CD8-positive, alpha-beta memory T cell (primary cell): ENCODE measurements at regions not wholly inside any gene's neighbourhood (a gene's known extent, or its start where the extent isn't known, plus 50 kb on each side); places are given as distances from the start of the nearest gene placed in this dataset.
A peak's percentile ranks its signal among the peaks of the same experiment; 100 is the strongest.

Source experiments
- CTCF ChIA-PET: fragments of 350-600 bp; sonication (Branson Sonifier 250); formaldehyde crosslinking; loops from one replicate; lab custom pipeline; 2021; ENCODE audit warnings: antibody characterized with exemption; lab: Charles Lee
- POLR2A ChIA-PET: fragments of 350-600 bp; sonication (Branson Sonifier 250); formaldehyde crosslinking; loops from one replicate; lab custom pipeline; 2021; ENCODE audit warnings: antibody characterized with exemption; lab: Charles Lee
- DNase-seq, 5 donors: peaks; one replicate each; pipeline versions ENCODE4 v3.0.0 to v3.0.0-alpha.2; 2020 to 2022; ENCODE audit warnings: mixed read lengths in 1 of 5
- H3K27ac ChIP-seq: one replicate; pipeline ENCODE4 v1.7.0; 2013; ENCODE audit warnings: low read depth, mild to moderate bottlenecking, low read length, moderate library complexity
- H3K27me3 ChIP-seq: 2 replicates; pipeline ENCODE4 v1.7.0; 2013; ENCODE audit warnings: low read length, mild to moderate bottlenecking; ENCODE audit not compliant: insufficient read depth, poor library complexity, severe bottlenecking
- H3K36me3 ChIP-seq: 2 replicates; pipeline ENCODE4 v1.7.0; 2013; ENCODE audit warnings: mild to moderate bottlenecking, low read length, moderate library complexity; ENCODE audit not compliant: insufficient read depth
- H3K4me1 ChIP-seq: 2 replicates; pipeline ENCODE4 v1.7.0; 2013; ENCODE audit warnings: mild to moderate bottlenecking, low read length, moderate library complexity; ENCODE audit not compliant: insufficient read depth
- H3K4me3 ChIP-seq: 2 replicates; pipeline ENCODE4 v1.7.0; 2013; ENCODE audit warnings: mild to moderate bottlenecking, low read length
- H3K9me3 ChIP-seq: 2 replicates; pipeline ENCODE4 v1.7.0; 2013; ENCODE audit warnings: mild to moderate bottlenecking, low read length
- H3K27ac Mint-ChIP-seq, 8 donors: one replicate each; pipeline ENCODE4 v1.8.0; 2020 to 2021; ENCODE audit warnings: mixed read lengths in 8 of 8, mild to moderate bottlenecking in 6 of 8, inconsistent platforms in 3 of 8, moderate library complexity in 3 of 8
- H3K27me3 Mint-ChIP-seq, 2 donors: one replicate each; pipeline ENCODE4 v1.8.0; 2020 to 2021; ENCODE audit warnings: mixed read lengths in 2 of 2, mild to moderate bottlenecking in 1 of 2, moderate library complexity in 1 of 2
- H3K36me3 Mint-ChIP-seq, 3 donors: one replicate each; pipeline ENCODE4 v1.8.0; 2020 to 2021; ENCODE audit warnings: mixed read lengths in 3 of 3, inconsistent platforms in 1 of 3, mild to moderate bottlenecking in 1 of 3
- H3K4me1 Mint-ChIP-seq, 3 donors: one replicate each; pipeline ENCODE4 v1.8.0; 2020 to 2021; ENCODE audit warnings: mixed read lengths in 3 of 3, inconsistent platforms in 1 of 3, mild to moderate bottlenecking in 1 of 3
- H3K4me3 Mint-ChIP-seq, 7 donors: one replicate each; pipeline ENCODE4 v1.8.0; 2020 to 2021; ENCODE audit warnings: mixed read lengths in 7 of 7, mild to moderate bottlenecking in 6 of 7, moderate library complexity in 4 of 7, inconsistent platforms in 2 of 7
- H3K9me3 Mint-ChIP-seq, 5 donors: one replicate each; pipeline ENCODE4 v1.8.0; 2020 to 2022; ENCODE audit warnings: mixed read lengths in 5 of 5, mild to moderate bottlenecking in 3 of 5, moderate library complexity in 2 of 5, inconsistent platforms in 1 of 5

DNA sequence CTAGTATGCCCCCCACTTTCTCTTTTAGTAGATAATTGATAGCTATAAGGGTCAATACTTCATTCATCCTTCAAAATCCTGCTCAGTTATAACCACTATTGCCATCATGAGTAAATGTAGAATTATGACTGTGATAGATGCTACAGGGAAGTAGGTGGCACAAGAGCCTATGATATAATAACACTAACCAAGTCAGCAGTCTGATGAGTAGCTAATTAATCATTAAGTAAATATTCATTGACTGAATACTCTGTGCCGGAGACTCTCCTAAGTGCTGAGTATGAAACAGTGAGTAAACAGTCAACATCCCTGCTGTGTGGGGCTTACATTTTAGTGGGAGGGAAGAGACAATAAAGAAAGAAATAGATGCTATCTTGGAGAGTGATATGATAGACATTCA is 430.3 kb upstream of the ZNF462 start:
- no peaks in the 10 kb centered on the region for H3K36me3 ChIP-seq
- no peaks in the 10 kb centered on the region for H3K4me1 Mint-ChIP-seq
- no peaks in the 10 kb centered on the region for H3K4me1 ChIP-seq
- no peak overlapping the region for H3K4me3 Mint-ChIP-seq
- peaks cover 5 to 11% (median 9%) of the 10 kb centered on the region in 5 donors for H3K9me3 Mint-ChIP-seq
- no peaks in the 10 kb centered on the region for H3K27me3 ChIP-seq
- H3K27ac ChIP-seq: no peak overlapping the region
- ChIA-PET CTCF (no interaction called here), POLR2A (no interaction called here)
- H3K36me3 Mint-ChIP-seq: peaks cover 0 to 2% (median 0%) of the 10 kb centered on the region in 3 donors
- H3K4me3 ChIP-seq: no peak overlapping the region
- H3K27me3 Mint-ChIP-seq: no peaks in the 10 kb centered on the region
- no peak for DNase-seq
- H3K27ac Mint-ChIP-seq: no peak overlapping the region
- no peaks in the 10 kb centered on the region for H3K9me3 ChIP-seq

DNA sequence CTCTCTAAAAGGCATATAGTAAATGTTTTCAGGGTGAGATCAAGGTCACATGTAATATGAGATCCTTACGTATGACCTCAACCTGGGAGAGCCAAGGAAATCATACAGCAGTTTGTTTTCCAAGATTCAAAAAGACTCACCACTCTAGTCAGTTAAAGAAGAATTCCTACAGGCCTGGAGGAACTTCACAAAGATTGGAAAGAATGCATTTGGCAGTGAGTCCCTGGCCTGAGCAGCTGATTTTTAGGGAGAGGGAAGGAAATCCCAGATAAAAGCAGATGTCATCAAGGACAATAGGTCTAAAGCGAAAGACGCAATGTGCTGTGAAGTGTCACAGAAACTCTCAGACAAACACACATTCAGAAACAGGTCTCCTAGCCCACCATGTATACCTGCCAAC is 424.0 kb upstream of the ZNF462 start:
- Histone ChIP-seq H3K9me3 (no peaks in the 10 kb centered on the region), H3K27ac (no peak overlapping the region), H3K4me1 (no peaks in the 10 kb centered on the region), H3K27me3 (no peaks in the 10 kb centered on the region), H3K4me3 (no peak overlapping the region), H3K36me3 (no peaks in the 10 kb centered on the region)
- CTCF ChIA-PET: no interaction called here
- Mint-ChIP-seq H3K4me1 (no peaks in the 10 kb centered on the region), H3K36me3 (peaks cover 0 to 2% (median 0%) of the 10 kb centered on the region in 3 donors), H3K27me3 (no peaks in the 10 kb centered on the region), H3K27ac (no peak overlapping the region), H3K4me3 (no peak overlapping the region), H3K9me3 (peaks cover 10 to 26% (median 24%) of the 10 kb centered on the region in 5 donors)
- DNase-seq: no peak
- POLR2A ChIA-PET: no interaction called here

DNA sequence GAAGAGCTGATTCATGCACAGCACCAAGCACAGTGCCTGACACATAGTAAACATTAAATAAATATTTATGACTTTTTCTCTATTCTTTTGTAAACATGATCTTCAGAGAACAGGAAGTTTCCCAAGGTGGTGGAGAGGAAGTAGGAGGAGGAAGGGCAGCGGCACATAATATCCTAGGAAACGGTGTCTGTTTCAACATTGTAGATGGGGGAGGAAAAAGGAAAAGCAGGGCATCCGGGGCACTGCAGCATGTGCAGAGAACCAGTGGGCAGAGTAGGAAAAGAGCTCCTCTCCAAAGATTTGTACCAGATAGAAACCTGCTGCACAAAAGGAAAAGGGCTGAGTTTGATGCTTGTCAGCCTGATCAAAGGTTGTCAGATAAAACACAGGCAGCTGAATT is 421.7 kb upstream of the ZNF462 start:
- H3K27me3 ChIP-seq: no peaks in the 10 kb centered on the region
- H3K27ac Mint-ChIP-seq: no peak overlapping the region
- peaks cover 7 to 28% (median 24%) of the 10 kb centered on the region in 5 donors for H3K9me3 Mint-ChIP-seq
- no peaks in the 10 kb centered on the region for H3K9me3 ChIP-seq
- no peak overlapping the region for H3K27ac ChIP-seq
- H3K4me1 ChIP-seq: no peaks in the 10 kb centered on the region
- no peaks in the 10 kb centered on the region for H3K36me3 ChIP-seq
- no peak for DNase-seq
- H3K36me3 Mint-ChIP-seq: no peaks in the 10 kb centered on the region
- H3K27me3 Mint-ChIP-seq: no peaks in the 10 kb centered on the region
- no peak overlapping the region for H3K4me3 Mint-ChIP-seq
- ChIA-PET CTCF (no interaction called here), POLR2A (no interaction called here)
- no peaks in the 10 kb centered on the region for H3K4me1 Mint-ChIP-seq
- no peak overlapping the region for H3K4me3 ChIP-seq

DNA sequence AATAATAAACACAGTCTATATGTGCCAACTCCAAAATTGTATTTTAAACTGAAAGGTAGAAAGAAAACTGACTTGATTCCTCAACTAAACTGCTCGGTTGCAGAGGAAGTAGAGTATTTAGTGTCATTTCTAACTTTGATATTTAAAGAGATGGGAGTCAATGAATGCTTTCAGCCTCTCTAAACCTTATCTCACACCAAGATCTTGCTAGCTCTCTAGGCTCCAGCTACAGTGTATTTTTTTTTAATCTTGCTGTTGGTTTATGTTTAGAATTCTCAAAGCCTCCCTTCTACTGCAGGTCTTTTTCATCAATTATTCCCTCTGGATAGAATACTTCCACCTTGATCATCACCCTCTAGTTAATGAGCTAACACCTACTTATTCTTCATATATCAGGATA is 419.4 kb upstream of the ZNF462 start:
- Histone ChIP-seq H3K36me3 (no peaks in the 10 kb centered on the region), H3K4me1 (no peaks in the 10 kb centered on the region), H3K27me3 (no peaks in the 10 kb centered on the region), H3K27ac (no peak overlapping the region), H3K4me3 (no peak overlapping the region), H3K9me3 (no peaks in the 10 kb centered on the region)
- CTCF ChIA-PET: no interaction called here
- POLR2A ChIA-PET: no interaction called here
- H3K27me3 Mint-ChIP-seq: no peaks in the 10 kb centered on the region
- H3K4me3 Mint-ChIP-seq: no peak overlapping the region
- H3K36me3 Mint-ChIP-seq: no peaks in the 10 kb centered on the region
- H3K4me1 Mint-ChIP-seq: no peaks in the 10 kb centered on the region
- DNase-seq: no peak
- peaks cover 5 to 27% (median 19%) of the 10 kb centered on the region in 5 donors for H3K9me3 Mint-ChIP-seq
- H3K27ac Mint-ChIP-seq: no peak overlapping the region

DNA sequence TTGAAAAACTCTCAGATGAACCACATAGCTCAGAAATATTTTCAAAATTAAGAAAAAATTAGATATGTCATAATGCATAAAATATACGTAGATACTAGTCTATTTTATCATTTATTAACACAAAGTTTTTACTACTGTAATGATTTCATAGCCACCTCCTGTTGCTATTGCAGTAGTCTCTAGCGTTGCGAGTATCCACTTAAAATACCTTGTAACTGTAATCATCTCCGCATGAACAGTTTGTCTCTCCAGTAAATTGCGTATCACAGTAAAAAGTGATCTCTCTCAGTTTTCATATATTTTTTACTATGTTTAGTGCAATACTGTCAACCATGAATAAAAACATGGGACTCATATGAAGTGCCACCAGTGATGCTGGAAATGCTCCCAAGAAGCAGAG is 417.9 kb upstream of the ZNF462 start:
- no peak overlapping the region for H3K4me3 Mint-ChIP-seq
- CTCF ChIA-PET: no interaction called here
- no peak overlapping the region for H3K27ac Mint-ChIP-seq
- POLR2A ChIA-PET: no interaction called here
- Histone ChIP-seq H3K27me3 (no peaks in the 10 kb centered on the region), H3K4me3 (no peak overlapping the region), H3K9me3 (no peaks in the 10 kb centered on the region), H3K36me3 (no peaks in the 10 kb centered on the region), H3K4me1 (no peaks in the 10 kb centered on the region), H3K27ac (no peak overlapping the region)
- no peaks in the 10 kb centered on the region for H3K36me3 Mint-ChIP-seq
- peaks cover 3 to 25% (median 13%) of the 10 kb centered on the region in 5 donors for H3K9me3 Mint-ChIP-seq
- H3K27me3 Mint-ChIP-seq: no peaks in the 10 kb centered on the region
- DNase-seq: no peak
- H3K4me1 Mint-ChIP-seq: no peaks in the 10 kb centered on the region

DNA sequence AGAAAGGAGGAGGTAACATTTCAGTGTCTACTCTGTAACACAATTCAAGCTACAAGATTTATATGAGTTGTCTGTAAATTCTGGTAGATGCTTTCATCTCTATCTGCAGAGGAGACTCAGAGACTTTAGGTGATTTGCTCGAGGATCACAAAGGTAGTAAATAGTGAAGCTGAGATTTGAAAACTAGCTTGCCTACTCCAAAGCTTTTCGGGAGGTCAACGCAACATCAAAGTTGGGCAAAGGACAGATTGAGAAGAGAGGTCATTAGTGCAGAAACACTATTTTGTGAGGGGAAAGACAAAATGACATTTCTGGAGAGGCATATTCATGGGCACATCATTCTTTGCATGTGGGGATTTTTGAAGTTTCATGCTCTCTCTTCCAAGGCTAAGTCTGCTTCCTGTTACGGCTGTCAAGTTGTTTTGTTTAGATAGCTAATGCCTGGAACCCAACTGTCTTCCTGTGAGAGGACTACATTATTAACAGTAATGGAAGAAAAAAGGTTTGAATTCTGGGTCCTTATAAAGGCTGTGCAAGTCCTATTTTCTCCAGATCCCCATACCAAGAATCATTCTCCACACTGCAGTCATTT is 413.5 kb upstream of the ZNF462 start:
- Histone ChIP-seq H3K9me3 (no peaks in the 10 kb centered on the region), H3K36me3 (no peaks in the 10 kb centered on the region), H3K4me3 (no peak overlapping the region), H3K4me1 (no peaks in the 10 kb centered on the region), H3K27me3 (no peaks in the 10 kb centered on the region), H3K27ac (no peak overlapping the region)
- no peaks in the 10 kb centered on the region for H3K36me3 Mint-ChIP-seq
- peak overlapping the region in 1 of 8 donors; percentile 34 for H3K27ac Mint-ChIP-seq
- H3K4me3 Mint-ChIP-seq: no peak overlapping the region
- peaks cover 0 to 16% (median 3%) of the 10 kb centered on the region in 5 donors for H3K9me3 Mint-ChIP-seq
- no peak for DNase-seq
- ChIA-PET POLR2A (no interaction called here), CTCF (no interaction called here)
- H3K27me3 Mint-ChIP-seq: no peaks in the 10 kb centered on the region
- no peaks in the 10 kb centered on the region for H3K4me1 Mint-ChIP-seq

DNA sequence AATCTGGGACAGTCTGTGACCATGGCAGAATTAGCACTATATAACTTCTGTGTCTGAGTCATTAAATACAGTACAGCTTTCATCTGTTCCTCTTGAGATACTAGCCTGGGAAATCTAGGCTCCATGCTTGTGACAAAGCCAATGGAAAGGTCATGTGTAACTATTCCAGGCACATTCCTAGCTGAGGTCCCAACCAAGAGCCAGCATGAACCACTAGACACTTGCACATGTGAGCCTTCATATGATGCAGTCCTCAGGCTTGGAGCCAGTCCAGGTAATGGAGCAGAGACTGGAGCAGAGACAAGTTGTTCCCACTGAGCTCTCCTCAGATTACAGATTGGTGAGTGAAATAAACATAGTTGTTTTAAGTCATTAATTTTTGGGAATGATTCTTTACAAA is 412.4 kb upstream of the ZNF462 start:
- no peak for DNase-seq
- no peaks in the 10 kb centered on the region for H3K27me3 Mint-ChIP-seq
- peaks cover 0 to 11% (median 3%) of the 10 kb centered on the region in 5 donors for H3K9me3 Mint-ChIP-seq
- no peak overlapping the region for H3K4me3 Mint-ChIP-seq
- no peaks in the 10 kb centered on the region for H3K36me3 Mint-ChIP-seq
- H3K4me1 Mint-ChIP-seq: no peaks in the 10 kb centered on the region
- POLR2A ChIA-PET: no interaction called here
- no peak overlapping the region for H3K27ac Mint-ChIP-seq
- no peaks in the 10 kb centered on the region for H3K9me3 ChIP-seq
- CTCF ChIA-PET: no interaction called here
- no peak overlapping the region for H3K4me3 ChIP-seq
- H3K4me1 ChIP-seq: no peaks in the 10 kb centered on the region
- no peak overlapping the region for H3K27ac ChIP-seq
- H3K27me3 ChIP-seq: no peaks in the 10 kb centered on the region
- H3K36me3 ChIP-seq: no peaks in the 10 kb centered on the region

DNA sequence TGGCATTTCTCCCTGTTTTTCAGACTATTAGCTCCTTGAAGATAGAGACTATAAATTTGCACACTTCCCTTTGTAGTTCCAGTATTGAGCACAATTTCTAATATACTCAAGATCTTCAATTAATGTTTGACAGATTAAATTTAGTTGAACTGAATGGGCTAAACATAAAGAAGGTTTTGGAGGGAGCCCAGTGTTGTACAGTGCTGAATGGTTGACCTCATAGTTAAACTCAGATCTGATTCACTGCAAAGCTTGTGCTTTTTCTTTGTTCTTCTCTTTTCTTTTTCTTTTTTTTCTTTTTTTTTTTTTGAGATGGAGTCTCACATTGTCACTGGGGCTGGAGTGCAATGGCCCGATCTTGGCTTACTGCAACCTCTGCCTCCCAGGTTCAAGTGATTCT is 411.7 kb upstream of the ZNF462 start:
- Mint-ChIP-seq H3K4me3 (no peak overlapping the region), H3K4me1 (no peaks in the 10 kb centered on the region), H3K27me3 (no peaks in the 10 kb centered on the region), H3K27ac (no peak overlapping the region), H3K36me3 (no peaks in the 10 kb centered on the region), H3K9me3 (peaks cover 0 to 10% (median 3%) of the 10 kb centered on the region in 5 donors)
- Histone ChIP-seq H3K4me1 (no peaks in the 10 kb centered on the region), H3K4me3 (no peak overlapping the region), H3K36me3 (no peaks in the 10 kb centered on the region), H3K9me3 (no peaks in the 10 kb centered on the region), H3K27me3 (no peaks in the 10 kb centered on the region), H3K27ac (no peak overlapping the region)
- CTCF ChIA-PET: no interaction called here
- DNase-seq: no peak
- POLR2A ChIA-PET: no interaction called here
